A549 (cell line): ENCODE measurements at regions not wholly inside any gene's neighbourhood (a gene's known extent, or its start where the extent isn't known, plus 50 kb on each side); places are given as distances from the start of the nearest gene placed in this dataset.

Experiments
- ATAC-seq, 2 experiments: fragments of 200-7000 bp in 1 of 2; fragments of >200 bp in 1 of 2; cut with Nextera tagmentation in 1 of 2; cut with Tn5 transposase in 1 of 2; 3 replicates each; pipeline versions ENCODE4 v1.8.0 to v1.9.1; 2018 to 2020; ENCODE audit warnings: mild to moderate bottlenecking in 1 of 2, moderate library complexity in 1 of 2
- CTCF ChIA-PET: fragments of 300-600 bp; sonication (Branson Sonifier 250); formaldehyde crosslinking; extraction: SDS; loops from one replicate; lab custom pipeline; 2021; ENCODE audit warnings: antibody characterized with exemption, inconsistent platforms; lab: Yijun Ruan, JAX
- POLR2A ChIA-PET: fragments of 350-600 bp; formaldehyde crosslinking; extraction: SDS; loops from one replicate; lab custom pipeline; 2021; ENCODE audit warnings: antibody characterized with exemption, inconsistent platforms; lab: Yijun Ruan, JAX
- DNase-seq, 2 experiments: peaks; one replicate each; pipeline versions ENCODE4 v3.0.0 to v3.0.0-alpha.2; 2011 to 2016; ENCODE audit warnings: low read depth in 1 of 2, low spot score in 1 of 2
- FAIRE-seq: peaks from 2 replicates; lab custom pipeline; 2011; peaks lifted over from hg19 to GRCh38; lab: Jason Lieb, UNC
- H3K27ac ChIP-seq, 2 experiments: fragments of >200 bp; sonication (Bioruptor Twin); formaldehyde crosslinking; 3 replicates each; pipeline ENCODE4 v1.5.1; 2016 to 2017
- H3K4me1 ChIP-seq: fragments of >200 bp; sonication (Bioruptor Twin); formaldehyde crosslinking; 3 replicates; pipeline ENCODE4 v1.6.1; 2016
- H3K4me2 ChIP-seq: fragments of >200 bp; sonication (Bioruptor Twin); formaldehyde crosslinking; 3 replicates; pipeline ENCODE4 v1.6.1; 2016
- H3K4me3 ChIP-seq: fragments of >200 bp; sonication (Bioruptor Twin); formaldehyde crosslinking; 3 replicates; pipeline ENCODE4 v1.5.1; 2016
- H3K9me3 ChIP-seq: fragments of >200 bp; sonication (Bioruptor Twin); formaldehyde crosslinking; 3 replicates; pipeline ENCODE4 v1.6.1; 2016
- BHLHE40 ChIP-seq: IDR thresholded peaks from 2 replicates; pipeline ENCODE4 v1.6.1; 2012; ENCODE audit warnings: low read depth, low read length, inconsistent platforms
- CBX2 ChIP-seq: fragments of 200-600 bp; sonication (generic); IDR thresholded peaks from 2 replicates; pipeline ENCODE4 v1.6.1; 2016; ENCODE audit warnings: low read depth, mild to moderate bottlenecking, borderline replicate concordance
- CHD2 ChIP-seq: fragments of 150-350 bp; IDR thresholded peaks from 2 replicates; pipeline ENCODE4 v1.6.1; 2014; ENCODE audit warnings: low read length; ENCODE audit not compliant: partially characterized antibody
- CTCF ChIP-seq: fragments of >200 bp; sonication (Bioruptor Twin); formaldehyde crosslinking; IDR thresholded peaks from 3 replicates; pipeline ENCODE4 v1.5.1; 2016
- EHMT2 ChIP-seq: fragments of 200-600 bp; sonication (generic); IDR thresholded peaks from 2 replicates; pipeline ENCODE4 v1.6.1; 2016; ENCODE audit warnings: antibody characterized with exemption, low read depth, mild to moderate bottlenecking, moderate library complexity
- ELK1 ChIP-seq: fragments of 150-350 bp; IDR thresholded peaks from 2 replicates; pipeline ENCODE4 v1.6.1; 2014; ENCODE audit warnings: low read depth, mild to moderate bottlenecking, low read length
- FOSL2 ChIP-seq, 2 experiments: fragments of 450-650 bp in 1 of 2; fragments of >200 bp in 1 of 2; sonication (Bioruptor Twin) in 1 of 2; formaldehyde crosslinking; IDR thresholded peaks; 2 replicates each; pipeline versions ENCODE4 v1.5.0 to v1.6.1; 2016 to 2020; ENCODE audit warnings: mild to moderate bottlenecking in 1 of 2, moderate library complexity in 1 of 2
- FOXS1 ChIP-seq: fragments of 250-450 bp; sonication (Bioruptor Pico); IDR thresholded peaks from 2 replicates; pipeline ENCODE4 v1.5.0; 2020; ENCODE audit warnings: mild to moderate bottlenecking, moderate library complexity
- HDAC2 ChIP-seq: fragments of 200-600 bp; sonication (generic); IDR thresholded peaks from 2 replicates; pipeline ENCODE4 v1.6.1; 2016
- HMGXB4 ChIP-seq: fragments of 250-450 bp; sonication (Bioruptor Pico); IDR thresholded peaks from 2 replicates; pipeline ENCODE4 v1.5.0; 2021; ENCODE audit warnings: mild to moderate bottlenecking, moderate library complexity, borderline replicate concordance
- HOXB5 ChIP-seq: fragments of 250-450 bp; sonication (Bioruptor Pico); IDR thresholded peaks from 2 replicates; pipeline ENCODE4 v1.5.0; 2020; ENCODE audit warnings: mild to moderate bottlenecking, moderate library complexity
- JUN ChIP-seq, 2 experiments: fragments of >200 bp; sonication (Bioruptor Twin); formaldehyde crosslinking; IDR thresholded peaks; 2 replicates in 1 of 2; 3 replicates in 1 of 2; pipeline ENCODE4 v1.6.1; 2016 to 2017
- JUNB ChIP-seq: fragments of >200 bp; sonication (Bioruptor Twin); formaldehyde crosslinking; IDR thresholded peaks from 2 replicates; pipeline ENCODE4 v1.6.1; 2016
- MAZ ChIP-seq: fragments of 150-350 bp; IDR thresholded peaks from 2 replicates; pipeline ENCODE4 v1.6.1; 2014; ENCODE audit warnings: antibody characterized with exemption, low read depth, low read length, borderline replicate concordance
- MYC ChIP-seq: IDR thresholded peaks from 2 replicates; pipeline ENCODE4 v1.6.1; 2012; ENCODE audit warnings: mild to moderate bottlenecking, inconsistent platforms, low read length, improper control_type of control experiment, borderline replicate concordance
- NR3C1 ChIP-seq: fragments of >200 bp; sonication (Bioruptor Twin); formaldehyde crosslinking; IDR thresholded peaks from 3 replicates; pipeline ENCODE4 v1.6.1; 2017
- PBX3 ChIP-seq: IDR thresholded peaks from 2 replicates; pipeline ENCODE4 v1.6.1; 2012
- POLR2A ChIP-seq: IDR thresholded peaks from 2 replicates; pipeline ENCODE4 v1.6.1; 2012; ENCODE audit warnings: mild to moderate bottlenecking, low read length
- RAD21 ChIP-seq, 2 experiments: fragments of >200 bp in 1 of 2; sonication (Bioruptor Twin) in 1 of 2; formaldehyde crosslinking in 1 of 2; IDR thresholded peaks in 1 of 2; conservative IDR thresholded peaks in 1 of 2; 2 replicates in 1 of 2; 3 replicates in 1 of 2; pipeline ENCODE4 v1.6.1; 2012 to 2018; ENCODE audit warnings: inconsistent platforms in 1 of 2
- RARB ChIP-seq: fragments of 250-450 bp; sonication (Bioruptor Pico); IDR thresholded peaks from 2 replicates; pipeline ENCODE4 v1.8.0; 2021; ENCODE audit warnings: mild to moderate bottlenecking, moderate library complexity
- RCOR1 ChIP-seq: fragments of 150-350 bp; IDR thresholded peaks from 2 replicates; pipeline ENCODE4 v1.6.1; 2014; ENCODE audit warnings: antibody characterized with exemption, low read length, low read depth
- RNF2 ChIP-seq: fragments of 200-600 bp; sonication (generic); IDR thresholded peaks from 2 replicates; pipeline ENCODE4 v1.6.1; 2016; ENCODE audit warnings: low read depth, mild to moderate bottlenecking, antibody characterized with exemption, moderate library complexity, borderline replicate concordance
- SMC3 ChIP-seq: fragments of >200 bp; sonication (Bioruptor Twin); formaldehyde crosslinking; IDR thresholded peaks from 3 replicates; pipeline ENCODE4 v1.6.1; 2018; ENCODE audit warnings: inconsistent platforms
- TFCP2L1 ChIP-seq: fragments of 250-450 bp; sonication (Bioruptor Pico); IDR thresholded peaks from 2 replicates; pipeline ENCODE4 v1.5.0; 2021; ENCODE audit warnings: mild to moderate bottlenecking
- ZC3H11A ChIP-seq: fragments of 450-650 bp; IDR thresholded peaks from 2 replicates; pipeline ENCODE4 v1.6.1; 2014; ENCODE audit warnings: antibody characterized with exemption, mild to moderate bottlenecking
- WGBS: methylation state at CpG from one replicate; pipeline ENCODE4 v1.1.6; 2017; ENCODE audit errors: missing lambda C conversion rate; 5-methylcytosine and 5-hydroxymethylcytosine counted together

- ChIA-PET POLR2A (no interaction called here), CTCF (no interaction called here)
- Histone ChIP-seq H3K27ac (peak overlapping the region in 1 of 2 experiments; percentile 40; a peak in 1 of 6 replicates), H3K9me3 (no peaks in the 10 kb centered on the region), H3K4me1 (peaks cover 11% of the 10 kb centered on the region; the same call in 2 of the 3 replicates), H3K4me3 (no peak overlapping the region), H3K4me2 (peak overlapping the region; percentile 66)
- 57% methylated on average over 4 of the region's 4 CpGs for WGBS
- ATAC-seq = 0 out of 6 replicates have a peak, but pooled peaks of 1 of the 2 experiments have one; percentile 37
- DNase-seq = no peak
- TF ChIP-seq JUN (IDR thresholded peaks at IDR 0.05) (no peak), MYC (no peak), RAD21 (conservative IDR thresholded peaks at IDR 0.05 in 1 of 2, IDR thresholded peaks at IDR 0.05 in 1 of 2) (no peak), CTCF (no peak), HOXB5 (CRISPR knock-in tag) (no peak), SMC3 (no peak), HDAC2 (no peak), FOSL2 (IDR thresholded peaks at IDR 0.05) (no peak), FOSL2 (CRISPR knock-in tag; IDR thresholded peaks at IDR 0.05) (no peak)
- no peak for FAIRE-seq
Measured at GRCh38 chr4:124178449-124179021, 534.0 kb downstream of the ANKRD50 start.

GRCh38 chr4:124179506-124180186, 532.9 kb downstream of the ANKRD50 start:
- no peak for ATAC-seq
- WGBS = 81% methylated on average over 4 of the region's 5 CpGs
- Histone ChIP-seq H3K4me3 (no peak overlapping the region), H3K4me1 (peaks cover 11% of the 10 kb centered on the region; the same call in 2 of the 3 replicates), H3K9me3 (no peaks in the 10 kb centered on the region), H3K27ac (no peak overlapping the region), H3K4me2 (no peak overlapping the region)
- CTCF ChIA-PET = no interaction called here
- DNase-seq = no peak
- TF ChIP-seq POLR2A = no peak
- TF ChIP-seq CHD2 = no peak
- no peak for TF ChIP-seq NR3C1
- no peak for TF ChIP-seq TFCP2L1 (CRISPR knock-in tag)
- TF ChIP-seq RAD21 (conservative IDR thresholded peaks at IDR 0.05 in 1 of 2, IDR thresholded peaks at IDR 0.05 in 1 of 2) = no peak
- TF ChIP-seq RNF2 = no peak
- no peak for TF ChIP-seq MAZ
- no peak for TF ChIP-seq FOXS1 (CRISPR knock-in tag)
- no peak for TF ChIP-seq RARB (CRISPR knock-in tag)
- no peak for TF ChIP-seq RCOR1
- TF ChIP-seq ZC3H11A = no peak
- no peak for TF ChIP-seq JUNB
- no peak for TF ChIP-seq ELK1
- no peak for TF ChIP-seq BHLHE40
- no peak for TF ChIP-seq CBX2
- TF ChIP-seq PBX3 = no peak
- TF ChIP-seq EHMT2 = no peak
- no peak for TF ChIP-seq HMGXB4 (CRISPR knock-in tag)
- FAIRE-seq = no peak
- POLR2A ChIA-PET = no interaction called here
